ENCODE measurements at regions not wholly inside any gene's neighbourhood (a gene's known extent, or its start where the extent isn't known, plus 50 kb on each side); places are given as distances from the start of the nearest gene placed in this dataset.

GRCh38 chr16:65763640-65764305 lies 602.7 kb upstream of the CDH5 start:
- no peak overlapping the region for H3K4me3 ChIP-seq (ENCODE audit: low read depth, low read length)
- no peak for TF ChIP-seq CTCF (IDR thresholded peaks at IDR 0.05; ENCODE audit: borderline replicate concordance, insufficient read depth, low read depth, low read length)

GRCh38 chr16:65760874-65761273 lies 605.6 kb upstream of the CDH5 start:
- no peak for TF ChIP-seq CTCF (IDR thresholded peaks at IDR 0.05; ENCODE audit: borderline replicate concordance, insufficient read depth, low read depth, low read length)
- no peak overlapping the region for H3K4me3 ChIP-seq (ENCODE audit: low read depth, low read length)

- H3K4me3 ChIP-seq (ENCODE audit: low read depth, low read length): no peak overlapping the region
- TF ChIP-seq CTCF (IDR thresholded peaks at IDR 0.05; ENCODE audit: borderline replicate concordance, insufficient read depth, low read depth, low read length): no peak
Observed at GRCh38 chr16:65758620-65759019, 607.9 kb upstream of the CDH5 start.

GRCh38 chr16:65757064-65757463 lies 609.4 kb upstream of the CDH5 start:
- TF ChIP-seq CTCF (IDR thresholded peaks at IDR 0.05; ENCODE audit: borderline replicate concordance, insufficient read depth, low read depth, low read length): no peak
- H3K4me3 ChIP-seq (ENCODE audit: low read depth, low read length): no peak overlapping the region

GRCh38 chr16:65756163-65756562 lies 610.3 kb upstream of the CDH5 start:
- no peak overlapping the region for H3K4me3 ChIP-seq (ENCODE audit: low read depth, low read length)
- no peak for TF ChIP-seq CTCF (IDR thresholded peaks at IDR 0.05; ENCODE audit: borderline replicate concordance, insufficient read depth, low read depth, low read length)

- TF ChIP-seq CTCF (IDR thresholded peaks at IDR 0.05; ENCODE audit: borderline replicate concordance, insufficient read depth, low read depth, low read length): no peak
- H3K4me3 ChIP-seq (ENCODE audit: low read depth, low read length): no peak overlapping the region
Observed at GRCh38 chr16:65754820-65755691, 611.4 kb upstream of the CDH5 start.

- H3K4me3 ChIP-seq (ENCODE audit: low read depth, low read length): no peak overlapping the region
- TF ChIP-seq CTCF (IDR thresholded peaks at IDR 0.05; ENCODE audit: borderline replicate concordance, insufficient read depth, low read depth, low read length): no peak
Observed at GRCh38 chr16:65752522-65752844, 614.0 kb upstream of the CDH5 start.

All from GM12875 (cell line).